22Rv1 (cell line): ENCODE measurements at regions not wholly inside any gene's neighbourhood (a gene's known extent, or its start where the extent isn't known, plus 50 kb on each side); places are given as distances from the start of the nearest gene placed in this dataset.

ENCODE experiments used
- ZFX ChIP-seq: fragments of 450-650 bp; IDR thresholded peaks from 2 replicates; pipeline ENCODE4 v1.6.1; 2017; ENCODE audit warnings: antibody characterized with exemption, borderline replicate concordance
- TF ChIP-seq, protein P1 (sequence below): fragments of 450-650 bp; IDR thresholded peaks from 2 replicates; pipeline ENCODE4 v1.5.1; 2017; ENCODE audit warnings: mild to moderate bottlenecking

DNA sequence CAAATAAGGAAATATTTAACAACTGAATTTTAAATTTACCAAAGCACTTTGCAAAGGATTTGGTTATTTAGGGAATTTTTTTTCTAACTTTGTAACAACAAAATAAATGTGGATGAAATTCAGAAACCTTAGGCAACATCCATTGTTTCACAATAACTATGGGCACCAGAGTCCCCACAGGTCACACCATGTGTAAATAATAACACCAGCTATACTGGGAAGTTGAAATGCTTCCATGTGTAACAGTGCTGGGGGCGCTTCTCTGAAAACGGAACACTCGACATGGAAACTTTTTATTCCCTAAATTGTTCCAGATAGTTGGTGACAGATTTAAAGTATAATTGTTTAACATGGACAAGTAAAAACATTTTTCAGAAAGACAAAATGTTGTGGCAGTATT, 818.6 kb downstream of the TNS3 start:
- TF ChIP-seq, protein P1, sequence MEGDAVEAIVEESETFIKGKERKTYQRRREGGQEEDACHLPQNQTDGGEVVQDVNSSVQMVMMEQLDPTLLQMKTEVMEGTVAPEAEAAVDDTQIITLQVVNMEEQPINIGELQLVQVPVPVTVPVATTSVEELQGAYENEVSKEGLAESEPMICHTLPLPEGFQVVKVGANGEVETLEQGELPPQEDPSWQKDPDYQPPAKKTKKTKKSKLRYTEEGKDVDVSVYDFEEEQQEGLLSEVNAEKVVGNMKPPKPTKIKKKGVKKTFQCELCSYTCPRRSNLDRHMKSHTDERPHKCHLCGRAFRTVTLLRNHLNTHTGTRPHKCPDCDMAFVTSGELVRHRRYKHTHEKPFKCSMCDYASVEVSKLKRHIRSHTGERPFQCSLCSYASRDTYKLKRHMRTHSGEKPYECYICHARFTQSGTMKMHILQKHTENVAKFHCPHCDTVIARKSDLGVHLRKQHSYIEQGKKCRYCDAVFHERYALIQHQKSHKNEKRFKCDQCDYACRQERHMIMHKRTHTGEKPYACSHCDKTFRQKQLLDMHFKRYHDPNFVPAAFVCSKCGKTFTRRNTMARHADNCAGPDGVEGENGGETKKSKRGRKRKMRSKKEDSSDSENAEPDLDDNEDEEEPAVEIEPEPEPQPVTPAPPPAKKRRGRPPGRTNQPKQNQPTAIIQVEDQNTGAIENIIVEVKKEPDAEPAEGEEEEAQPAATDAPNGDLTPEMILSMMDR = no peak
- no peak for TF ChIP-seq ZFX
